HG03066 (cell line): ENCODE measurements at regions not wholly inside any gene's neighbourhood (a gene's known extent, or its start where the extent isn't known, plus 50 kb on each side); places are given as distances from the start of the nearest gene placed in this dataset.
"Not testable (repeated sequence)": the region's sequence is repeated elsewhere in the genome, so short reads cannot be mapped to it uniquely, and the experiment has no call there.

Experiments used
- ATAC-seq: cut with Tn5 transposase; IDR thresholded peaks from one replicate; pipeline ENCODE4 v1.9.1; 2021; ENCODE audit warnings: low read depth; ENCODE audit not compliant: unreplicated experiment

DNA sequence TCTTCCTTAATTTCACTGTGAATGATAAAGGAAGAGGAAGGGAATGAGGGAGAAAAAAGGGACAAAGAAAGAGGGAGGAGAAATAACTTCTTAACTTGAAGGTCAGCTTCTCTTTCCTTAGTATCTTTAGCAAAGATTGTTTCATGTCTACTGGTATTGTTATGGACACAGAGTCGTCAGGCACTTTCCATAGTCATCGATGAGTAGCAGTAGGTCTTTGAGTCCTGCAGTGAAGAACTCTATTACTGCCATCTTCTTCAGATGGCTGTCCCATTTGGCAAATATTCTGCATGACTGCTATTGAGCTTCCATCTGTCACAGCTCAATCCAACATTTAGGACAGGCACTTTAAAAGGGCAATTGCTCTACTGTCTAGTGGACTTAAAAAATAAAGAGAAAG lies 2463.1 kb downstream of the PCDH9 start:
- no peak for ATAC-seq

DNA sequence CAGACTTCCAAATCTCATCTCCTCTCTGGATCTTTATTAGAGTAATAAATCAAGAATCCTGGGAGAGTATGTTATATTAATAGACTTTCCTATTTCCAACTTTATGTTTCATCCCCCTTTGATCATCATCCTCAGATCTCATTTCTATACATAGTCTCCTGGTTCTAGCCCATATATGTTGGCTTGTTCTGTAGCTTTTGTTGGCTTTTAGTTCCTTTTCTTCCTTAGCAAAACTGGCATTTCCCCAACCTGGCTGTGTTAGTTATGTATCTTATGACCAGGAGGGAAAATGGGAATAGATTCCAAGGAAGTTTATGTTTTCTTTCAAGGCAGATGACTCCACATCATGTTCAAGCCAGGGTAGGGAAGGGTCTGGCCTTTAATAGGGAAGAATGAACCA lies 2464.5 kb downstream of the PCDH9 start:
- ATAC-seq: no peak

DNA sequence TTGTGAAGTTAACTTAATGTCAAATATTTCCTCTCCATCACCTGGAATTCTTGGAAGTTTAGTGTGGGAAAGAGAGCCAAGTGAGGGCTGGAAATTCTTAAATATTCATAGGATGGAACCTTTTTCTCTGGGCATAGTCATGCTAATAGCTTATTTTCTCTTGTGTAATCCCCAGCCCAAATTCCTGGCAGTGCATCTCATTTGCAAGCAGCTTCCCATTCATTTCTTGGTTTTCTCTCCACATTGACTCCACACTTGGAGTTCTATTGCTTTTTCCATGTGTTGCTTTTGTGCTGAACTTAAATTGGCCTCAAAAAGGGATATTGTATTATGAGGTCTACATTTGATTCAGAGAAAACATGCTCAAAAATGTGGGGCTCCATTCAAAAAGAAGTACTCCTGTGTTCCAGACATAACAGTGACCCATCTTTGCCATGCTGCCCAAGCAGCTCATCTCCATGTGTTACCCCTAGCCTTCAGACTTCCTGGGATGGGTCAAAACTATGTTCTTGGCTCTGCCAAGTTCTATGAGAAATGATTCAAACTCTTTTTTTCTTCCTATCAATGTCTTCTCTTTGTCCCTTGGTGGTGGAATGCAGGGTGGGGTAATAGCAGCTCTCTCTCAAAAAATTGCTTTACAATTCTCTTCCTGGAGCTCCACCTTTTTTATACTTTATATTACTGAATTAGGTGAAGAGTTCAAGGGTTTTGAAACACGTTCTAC lies 2471.5 kb downstream of the PCDH9 start:
- ATAC-seq: no peak

DNA sequence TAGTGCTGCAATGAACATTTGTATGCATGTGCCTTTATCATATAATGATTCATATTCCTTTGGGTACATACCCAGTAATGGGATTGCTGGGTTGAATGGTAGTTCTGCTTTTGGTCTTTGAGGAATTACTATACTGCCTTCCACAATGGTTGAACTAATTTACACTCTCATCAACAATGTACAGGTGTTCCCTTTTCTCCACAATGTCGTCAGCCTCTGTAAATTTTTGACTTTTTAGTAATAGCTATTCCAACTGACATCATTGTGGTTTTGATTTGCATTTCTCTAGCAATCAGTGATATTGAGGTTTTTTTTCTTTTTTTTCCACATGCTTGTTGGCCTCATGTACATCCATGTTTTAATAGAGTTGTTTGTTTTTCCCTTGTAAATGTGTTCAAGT lies 2473.5 kb downstream of the PCDH9 start:
- no peak for ATAC-seq

DNA sequence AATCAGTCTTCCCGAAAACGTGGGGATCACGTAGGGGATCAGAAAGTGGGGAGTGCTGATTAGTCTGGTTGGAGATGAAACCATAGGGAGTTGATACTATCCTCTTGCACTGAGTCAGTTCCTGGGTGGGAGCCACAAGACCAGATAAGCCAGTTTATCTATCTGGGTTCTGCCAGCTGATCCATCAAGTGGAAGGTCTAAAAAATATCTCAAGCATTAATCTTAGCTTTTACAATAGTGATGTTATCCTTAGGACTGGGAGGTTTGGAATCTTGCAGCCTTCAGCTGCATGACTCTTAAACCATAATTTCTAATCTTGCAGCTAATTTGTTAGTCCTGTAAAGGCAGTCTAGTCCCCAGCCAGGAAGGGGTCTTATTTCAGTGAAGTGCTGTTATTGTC lies 2474.2 kb downstream of the PCDH9 start:
- no peak for ATAC-seq

DNA sequence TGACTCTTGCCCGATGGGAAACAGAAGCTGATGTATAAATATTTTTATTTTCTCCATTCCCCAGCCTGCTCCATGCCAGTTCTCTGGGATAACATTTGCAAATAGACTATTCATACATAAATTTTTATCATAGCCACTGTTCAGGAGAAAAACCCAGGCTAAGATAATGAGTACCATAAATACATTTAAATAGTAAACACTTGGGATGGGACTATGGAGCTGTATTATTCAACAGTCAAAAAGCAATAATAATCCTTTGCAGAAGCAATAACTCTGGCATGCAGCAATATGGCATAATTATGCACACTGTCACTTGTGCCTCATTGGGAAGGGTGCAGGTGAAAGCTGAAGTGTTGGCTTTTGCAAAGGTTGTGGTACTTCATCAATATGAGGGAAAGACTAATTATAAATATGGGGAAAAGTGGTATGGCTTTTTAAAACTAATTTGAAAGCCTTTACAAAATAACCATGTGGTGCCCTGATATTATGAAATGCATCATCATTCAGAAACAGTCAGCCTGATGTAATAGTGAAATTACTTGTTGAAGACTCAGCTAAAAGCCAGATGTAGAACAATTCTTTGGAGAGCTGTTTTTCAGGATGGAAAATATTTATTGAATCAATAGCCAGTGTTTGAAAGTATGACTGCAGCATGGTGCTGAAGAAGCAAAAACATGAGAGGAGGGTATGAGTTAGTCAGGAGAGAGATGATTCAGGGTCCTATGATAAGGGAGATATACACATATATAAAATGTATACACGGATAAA lies 2476.7 kb downstream of the PCDH9 start:
- ATAC-seq: no peak

DNA sequence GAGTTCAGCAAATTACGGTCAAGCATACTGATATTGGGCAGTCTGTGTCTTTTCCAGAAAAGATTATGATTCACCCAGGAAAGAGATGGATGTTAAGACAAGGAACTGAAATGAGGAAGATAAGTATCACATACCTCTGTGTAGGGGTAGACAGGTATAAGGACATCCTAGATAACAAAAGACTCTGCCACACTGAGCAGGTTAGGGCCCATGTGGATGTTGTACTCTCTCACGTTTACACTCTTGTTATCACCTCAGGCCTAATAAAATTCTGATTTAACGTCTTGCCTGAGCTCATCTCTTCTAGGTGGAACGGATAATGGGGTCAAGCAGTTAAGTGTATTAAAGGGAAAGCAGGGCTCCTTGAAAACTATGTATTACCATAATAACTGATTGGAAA lies 2480.8 kb downstream of the PCDH9 start:
- ATAC-seq: no peak

DNA sequence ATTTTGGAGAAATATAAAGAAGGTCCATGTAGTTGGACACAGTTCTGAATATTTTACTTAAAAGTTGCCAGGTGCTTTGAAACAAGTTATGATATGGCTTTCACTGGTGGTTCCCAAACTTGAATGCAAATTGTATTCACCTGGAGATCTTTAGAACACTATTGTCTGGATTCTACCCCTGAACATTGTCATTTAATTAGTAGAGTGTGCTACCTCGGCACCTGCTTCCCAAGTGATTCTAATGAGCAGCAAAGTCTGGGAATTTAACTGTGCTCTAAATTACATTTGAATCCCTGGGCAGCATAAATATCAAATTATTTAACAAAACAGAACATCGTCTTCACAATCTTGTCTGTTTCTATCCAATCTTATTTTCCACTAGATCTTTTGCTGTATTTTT lies 2483.3 kb downstream of the PCDH9 start:
- no peak for ATAC-seq

DNA sequence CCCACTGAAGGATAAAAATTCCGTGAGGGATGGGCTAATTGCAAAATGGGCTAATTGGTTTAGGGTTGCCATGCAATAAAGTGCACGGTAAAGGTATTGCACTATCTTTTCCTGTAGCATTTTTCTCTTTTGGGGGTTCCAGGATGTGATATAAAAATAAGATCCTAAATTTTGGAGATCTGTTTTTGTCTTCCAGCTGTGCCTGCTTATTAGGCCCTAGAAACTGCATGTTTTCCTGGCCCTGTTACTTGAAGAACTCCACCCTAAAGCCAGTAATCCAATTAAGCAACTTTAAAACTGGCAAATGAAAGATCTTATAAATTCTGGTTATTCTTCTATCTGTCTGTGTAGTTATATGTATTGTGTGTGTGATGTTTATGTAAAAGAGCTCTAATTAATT lies 2489.6 kb downstream of the PCDH9 start:
- ATAC-seq: no peak

DNA sequence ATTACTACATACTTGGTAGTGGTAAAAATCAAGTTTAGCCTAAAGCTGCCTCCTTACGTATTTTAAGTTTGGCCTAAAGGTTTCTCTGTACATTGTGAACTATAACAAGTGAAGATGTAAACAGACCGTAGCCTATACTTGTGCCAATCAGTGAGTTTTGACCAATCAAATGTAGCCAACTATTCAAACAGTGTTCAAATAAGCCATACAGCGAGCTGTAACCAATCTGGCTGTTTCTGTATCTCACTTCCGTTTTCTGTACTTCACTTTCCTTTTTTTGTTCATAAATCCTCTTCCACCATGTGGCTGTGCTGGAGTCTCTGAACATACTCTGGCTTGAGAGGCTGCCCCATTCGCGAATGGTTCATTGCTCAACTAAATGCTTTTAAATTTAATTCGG lies 2504.6 kb downstream of the PCDH9 start:
- ATAC-seq: no peak

DNA sequence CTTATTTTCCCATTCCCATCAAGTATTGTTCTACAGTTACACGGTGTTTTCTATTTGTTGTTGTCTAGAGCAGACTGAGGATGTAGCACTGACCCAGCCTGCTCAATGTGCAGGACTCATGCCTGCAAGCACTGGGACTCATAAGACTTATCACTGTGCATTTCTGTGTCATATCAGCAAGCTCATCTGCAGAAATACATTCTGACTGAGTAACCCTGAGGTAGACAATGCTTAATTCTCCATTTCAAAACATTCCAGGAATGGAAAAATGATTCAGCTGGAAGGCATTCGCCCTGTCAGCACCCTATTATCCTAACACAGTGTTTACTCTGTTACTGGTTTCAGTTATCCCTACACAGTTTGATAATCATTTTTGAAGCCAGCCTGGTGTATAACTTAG lies 2506.4 kb downstream of the PCDH9 start:
- no peak for ATAC-seq

DNA sequence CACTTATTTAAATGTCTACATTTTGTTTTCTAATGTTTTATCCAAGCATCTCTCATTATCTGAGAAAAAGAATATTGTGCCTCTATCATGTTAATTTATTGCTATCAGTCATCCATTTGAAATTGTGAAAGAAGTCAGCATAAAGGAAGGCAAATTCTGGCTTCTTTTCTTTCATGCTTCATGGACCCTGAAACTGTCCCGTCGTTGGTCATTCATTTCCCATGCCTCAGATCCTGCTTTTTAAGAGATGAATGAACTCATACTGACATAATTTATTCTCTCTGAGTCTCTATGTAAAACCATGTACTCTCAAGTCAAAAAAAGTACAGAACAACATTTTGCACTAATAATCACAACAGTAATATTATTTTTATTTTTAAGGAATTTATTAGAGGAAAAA lies 2512.0 kb downstream of the PCDH9 start:
- no peak for ATAC-seq

DNA sequence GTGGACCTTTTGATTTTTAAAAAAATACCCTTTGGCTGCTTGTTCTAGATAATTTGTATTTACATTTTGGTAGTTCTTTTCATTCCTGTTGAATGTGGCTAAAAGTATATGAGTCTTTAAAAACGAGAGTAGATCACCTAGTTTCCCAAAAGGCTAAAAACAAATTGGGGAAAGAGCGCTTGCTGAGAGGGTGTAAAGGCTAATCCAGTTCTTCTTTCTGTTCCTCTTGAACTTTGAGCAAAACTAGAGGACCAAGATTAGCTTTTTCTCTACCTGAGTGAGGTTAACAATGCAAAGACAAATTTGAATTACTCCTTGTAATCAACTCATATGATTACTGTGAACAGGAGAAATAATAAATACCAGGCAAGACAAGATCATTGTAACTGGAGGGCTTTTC lies 2513.2 kb downstream of the PCDH9 start:
- ATAC-seq: no peak

DNA sequence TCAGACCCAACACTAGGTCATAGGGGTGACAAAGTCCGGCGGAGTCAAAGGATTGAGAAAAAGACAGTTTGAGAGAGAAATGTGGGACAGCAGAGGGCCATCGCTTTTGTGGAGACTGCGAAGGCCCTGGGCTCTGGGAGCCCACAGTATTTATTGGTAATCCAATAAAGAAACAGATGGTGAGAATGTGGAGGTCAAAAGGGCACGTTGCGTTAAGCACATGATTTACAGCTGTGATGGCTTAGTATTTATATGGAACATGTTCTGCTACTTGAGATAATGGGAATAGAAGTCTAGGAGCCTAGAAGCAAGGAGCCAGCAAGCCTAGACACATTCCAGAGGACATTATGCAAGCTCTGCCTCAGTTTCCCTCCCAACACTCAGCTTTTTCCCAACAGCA lies 2521.1 kb downstream of the PCDH9 start:
- ATAC-seq: no peak

DNA sequence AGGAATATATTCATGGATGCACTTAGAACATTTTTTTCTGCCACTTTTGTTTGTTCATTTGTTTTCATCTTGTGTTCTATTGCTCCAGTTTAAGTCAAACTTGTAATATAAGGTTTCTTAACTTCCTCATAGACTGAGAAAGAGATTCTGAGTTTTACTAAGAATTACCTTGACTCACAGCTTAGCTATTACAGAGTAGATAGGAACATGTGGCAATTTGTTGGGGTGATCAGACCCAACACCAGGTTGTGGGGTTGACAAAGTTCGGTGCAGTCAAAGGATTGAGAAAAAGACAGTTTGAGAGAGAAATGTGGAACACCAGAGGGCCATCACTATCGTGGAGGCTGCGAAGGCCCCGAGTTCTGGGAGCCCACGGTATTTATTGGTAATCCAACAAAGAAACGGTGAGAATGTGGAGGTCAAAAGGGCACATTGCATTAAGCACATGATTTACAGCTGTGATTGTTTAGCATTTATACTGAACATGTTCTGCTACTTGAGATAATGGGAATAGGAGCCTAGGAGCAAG lies 2526.0 kb downstream of the PCDH9 start:
- no peak for ATAC-seq

DNA sequence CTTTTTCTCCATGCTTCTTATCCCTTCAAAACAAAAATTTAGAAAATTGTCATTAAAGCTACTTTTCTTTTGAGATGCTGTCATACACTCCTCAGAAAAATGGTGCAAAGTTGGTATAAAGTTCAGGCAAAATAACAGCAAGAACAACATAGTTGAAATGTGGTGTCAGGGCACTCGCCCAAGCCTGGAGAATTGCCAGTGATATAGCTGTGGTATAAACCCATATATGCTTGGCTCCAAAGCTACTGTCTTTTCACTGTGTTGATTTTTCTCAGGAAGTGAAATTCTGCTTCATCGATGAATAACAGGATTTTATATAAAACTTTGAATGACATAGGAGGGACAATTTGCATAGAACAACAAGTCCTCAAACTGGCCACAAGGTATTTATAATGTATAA lies 2532.9 kb downstream of the PCDH9 start:
- no peak for ATAC-seq

DNA sequence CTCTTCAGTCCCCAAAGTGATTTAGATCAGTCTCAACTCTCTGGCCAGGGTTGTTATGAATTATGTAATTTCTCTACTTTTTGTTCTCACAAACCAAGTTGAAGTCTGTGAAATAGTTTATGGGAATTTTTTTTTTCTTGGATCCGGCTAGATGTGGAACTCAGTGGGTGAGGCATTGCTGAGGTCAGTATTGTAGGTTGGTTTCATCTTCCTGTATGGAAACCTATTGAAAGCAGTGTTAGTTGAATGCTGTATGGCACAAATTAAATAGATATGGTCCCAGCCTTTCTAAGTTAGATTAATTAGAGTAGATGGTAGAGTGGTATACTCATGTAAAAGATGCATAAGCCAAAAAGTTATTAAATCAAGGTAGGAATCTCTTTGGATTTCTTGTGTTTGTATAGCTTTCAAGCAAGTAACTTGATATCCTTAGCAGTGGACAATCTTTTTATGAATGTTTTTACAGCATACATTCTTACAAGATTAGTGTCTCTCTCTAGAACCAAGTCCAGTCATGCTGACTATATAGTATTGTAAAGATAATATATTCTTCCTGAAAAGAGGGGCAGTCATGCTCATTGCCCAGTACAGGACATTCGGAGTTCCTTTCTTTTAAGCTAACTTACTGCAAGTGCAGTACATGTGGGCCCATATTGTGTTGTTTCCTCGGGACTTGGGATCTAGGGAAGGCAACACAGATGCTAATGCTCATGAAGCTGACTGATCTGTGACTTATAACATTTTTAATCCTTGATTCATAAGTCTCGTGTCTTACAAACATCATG lies 2541.1 kb downstream of the PCDH9 start:
- no peak for ATAC-seq

DNA sequence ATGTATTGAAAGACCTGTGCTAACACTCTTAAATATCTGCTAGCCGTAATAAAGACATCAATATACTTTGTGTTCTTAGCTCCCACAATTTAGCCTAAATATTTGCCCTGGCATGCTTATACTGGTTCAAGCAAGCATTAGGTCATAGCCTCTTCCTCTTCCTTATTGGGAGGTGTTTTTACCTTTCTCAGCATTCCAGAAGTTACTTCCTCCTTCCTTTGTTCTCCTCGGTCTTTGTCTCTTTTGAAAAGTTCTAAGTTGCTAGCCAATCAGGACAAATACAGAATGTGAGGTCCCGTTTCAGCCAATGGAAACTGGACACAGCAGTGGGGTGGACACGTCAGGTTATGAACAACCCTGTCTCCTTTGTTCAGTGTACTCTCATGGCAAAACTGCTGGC lies 2543.6 kb downstream of the PCDH9 start:
- ATAC-seq: not testable (repeated sequence)

DNA sequence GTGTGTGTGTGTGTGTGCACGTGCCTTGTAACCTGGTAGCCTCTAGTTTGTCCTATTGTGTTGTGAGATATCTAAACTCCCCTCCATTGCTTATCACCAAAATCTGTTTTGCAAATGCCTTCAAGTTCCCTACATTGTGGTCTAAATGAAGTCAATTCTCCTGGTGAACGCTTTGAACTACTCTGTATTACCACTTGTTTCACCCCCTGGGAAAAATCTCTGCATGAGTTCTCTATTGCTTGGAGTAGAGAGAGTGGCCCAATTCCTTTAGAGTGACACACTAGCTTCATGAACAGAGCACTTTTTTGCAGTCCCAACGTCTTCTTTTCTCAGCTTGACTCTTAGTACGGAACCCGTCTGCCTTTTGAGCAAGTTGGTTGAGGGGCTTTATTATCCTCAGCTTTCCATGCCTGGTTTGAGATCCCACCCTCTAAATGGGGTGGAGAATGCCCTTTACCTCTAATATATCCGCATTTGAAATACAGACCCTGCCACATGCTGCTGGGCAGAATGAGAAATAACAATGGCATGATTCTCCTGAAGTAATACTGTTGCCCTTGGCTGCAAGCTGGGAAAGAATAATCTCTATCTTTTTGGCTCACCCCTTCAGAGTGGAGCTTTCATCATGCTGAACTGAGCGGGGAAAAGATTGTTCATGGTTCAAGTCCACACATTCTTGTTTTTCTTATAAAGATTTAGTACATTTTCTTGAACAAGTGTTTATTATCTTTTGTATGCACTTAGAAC lies 2545.3 kb downstream of the PCDH9 start:
- ATAC-seq: no peak

DNA sequence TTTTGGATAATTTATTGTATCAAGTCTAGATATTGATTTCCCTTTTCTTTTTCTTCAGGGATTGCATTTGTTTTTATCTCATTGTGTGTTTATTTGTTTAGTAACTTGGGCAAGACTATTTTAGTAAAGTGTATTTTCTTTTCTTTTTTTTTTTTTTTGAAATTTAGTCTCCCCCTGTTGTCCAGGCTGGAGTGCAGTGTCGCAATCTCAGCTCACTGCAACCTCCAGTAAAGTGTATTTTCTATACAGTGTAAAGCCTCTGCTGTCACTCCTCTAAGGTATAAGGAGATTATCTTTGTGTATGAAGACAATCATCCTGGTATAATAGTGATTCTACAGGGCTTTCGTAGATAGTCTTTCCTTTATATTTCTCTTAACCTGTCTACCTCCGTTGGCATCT lies 2546.0 kb downstream of the PCDH9 start:
- ATAC-seq: no peak

DNA sequence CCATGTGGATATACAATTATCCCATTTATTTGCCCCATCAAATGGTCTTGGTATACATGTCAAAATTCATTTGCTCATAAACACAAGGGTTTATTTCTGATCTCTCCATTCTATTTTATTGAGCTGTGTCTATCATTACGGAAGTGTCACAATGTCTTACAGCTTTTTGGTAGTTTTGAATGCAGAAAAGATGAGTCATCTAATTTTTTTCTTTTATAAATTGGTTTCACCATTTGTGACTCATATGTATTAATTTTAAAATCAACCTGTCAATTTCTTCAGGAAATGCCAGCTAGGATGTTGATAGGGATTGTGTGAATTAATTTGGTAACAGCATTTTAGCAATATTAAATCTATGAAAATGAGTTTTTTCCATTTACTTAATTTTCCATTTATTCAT lies 2549.4 kb downstream of the PCDH9 start:
- no peak for ATAC-seq
